ENCODE measurements at regions not wholly inside any gene's neighbourhood (a gene's known extent, or its start where the extent isn't known, plus 50 kb on each side); places are given as distances from the start of the nearest gene placed in this dataset.

- TF ChIP-seq CTCF (conservative IDR thresholded peaks at IDR 0.05; ENCODE audit: low read length): no peak
- no peak for TF ChIP-seq EZH2phosphoT487 (IDR thresholded peaks at IDR 0.05; ENCODE audit: borderline replicate concordance)
Measured at GRCh38 chr7:81327468-81328266, 408.8 kb upstream of the SEMA3C start.
